GM19043 (cell line): ENCODE measurements at regions not wholly inside any gene's neighbourhood (a gene's known extent, or its start where the extent isn't known, plus 50 kb on each side); places are given as distances from the start of the nearest gene placed in this dataset.
A peak's percentile ranks its signal among the peaks of the same experiment; 100 is the strongest.

ENCODE experiments used
- ATAC-seq: cut with Tn5 transposase; IDR thresholded peaks from one replicate; pipeline ENCODE4 v1.9.1; 2021; ENCODE audit warnings: low read depth; ENCODE audit not compliant: unreplicated experiment

GRCh38 chr1:78790174-78790573 lies 140.5 kb downstream of the IFI44 start:
- no peak for ATAC-seq

- no peak for ATAC-seq
These were observed 143.1 kb downstream of the IFI44 start for GRCh38 chr1:78792756-78793155.

DNA sequence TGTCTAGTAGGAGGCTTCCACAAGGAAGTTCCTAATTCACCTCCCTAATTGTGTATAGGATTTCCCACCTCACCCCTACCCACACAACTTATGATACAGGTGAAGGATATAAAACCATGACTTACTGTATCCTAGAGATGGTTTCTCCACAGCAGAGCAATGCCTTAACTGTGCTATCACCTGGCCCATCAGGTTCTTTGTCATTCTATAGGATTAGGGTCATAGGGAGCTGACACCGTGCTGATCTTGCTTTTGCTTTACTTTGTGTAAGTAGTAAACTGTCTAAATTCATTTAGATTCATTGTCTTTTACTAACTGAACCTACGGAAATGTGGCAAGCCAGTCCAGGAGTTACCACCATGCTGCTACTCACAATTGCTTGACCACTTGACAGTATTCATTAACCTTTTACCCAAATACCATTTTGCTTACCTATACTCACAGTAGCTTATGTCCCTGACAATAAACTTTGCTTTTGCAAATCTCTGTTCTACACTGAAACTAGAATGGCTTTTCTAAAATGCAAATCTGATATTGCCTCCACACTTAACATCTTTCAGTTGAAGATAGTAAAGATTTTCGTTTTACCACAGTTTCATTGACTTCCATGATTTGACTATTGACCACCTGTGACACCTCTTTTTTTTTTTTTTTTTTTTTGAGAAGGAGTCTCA lies 147.6 kb downstream of the IFI44 start:
- peak; percentile 54 for ATAC-seq

DNA sequence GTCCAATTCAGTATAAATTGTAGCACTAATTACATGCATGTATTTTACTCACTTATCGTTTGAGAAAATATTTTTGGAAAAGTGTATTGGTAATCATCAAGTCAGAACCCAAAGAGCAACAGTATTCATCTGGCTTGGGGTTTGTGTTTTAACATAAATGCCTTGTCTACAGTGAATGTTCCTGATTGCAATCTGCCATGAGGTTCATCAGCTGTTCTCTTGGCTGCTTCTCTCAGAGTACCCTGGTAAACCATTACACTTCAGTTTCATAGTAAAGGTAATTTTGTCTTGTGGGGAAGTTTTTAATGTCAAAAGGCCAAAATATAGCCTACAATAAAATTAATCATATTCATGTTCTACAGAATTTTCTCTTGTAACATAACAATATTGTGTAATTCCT lies 150.3 kb downstream of the IFI44 start:
- ATAC-seq, result no peak

GRCh38 chr1:78814176-78814575 lies 164.5 kb downstream of the IFI44 start:
- ATAC-seq, result no peak

- ATAC-seq, result no peak
These were observed 175.9 kb downstream of the IFI44 start for GRCh38 chr1:78825561-78825960.

- no peak for ATAC-seq
These were observed 176.9 kb downstream of the ADGRL4 start for GRCh38 chr1:78829644-78830043.

- ATAC-seq, result no peak
These were observed 176.2 kb downstream of the ADGRL4 start for GRCh38 chr1:78830321-78830720.

- ATAC-seq, result no peak
These were observed 174.7 kb downstream of the ADGRL4 start for GRCh38 chr1:78831731-78832360.

- no peak for ATAC-seq
These were observed 173.0 kb downstream of the ADGRL4 start for GRCh38 chr1:78833491-78833890.

DNA sequence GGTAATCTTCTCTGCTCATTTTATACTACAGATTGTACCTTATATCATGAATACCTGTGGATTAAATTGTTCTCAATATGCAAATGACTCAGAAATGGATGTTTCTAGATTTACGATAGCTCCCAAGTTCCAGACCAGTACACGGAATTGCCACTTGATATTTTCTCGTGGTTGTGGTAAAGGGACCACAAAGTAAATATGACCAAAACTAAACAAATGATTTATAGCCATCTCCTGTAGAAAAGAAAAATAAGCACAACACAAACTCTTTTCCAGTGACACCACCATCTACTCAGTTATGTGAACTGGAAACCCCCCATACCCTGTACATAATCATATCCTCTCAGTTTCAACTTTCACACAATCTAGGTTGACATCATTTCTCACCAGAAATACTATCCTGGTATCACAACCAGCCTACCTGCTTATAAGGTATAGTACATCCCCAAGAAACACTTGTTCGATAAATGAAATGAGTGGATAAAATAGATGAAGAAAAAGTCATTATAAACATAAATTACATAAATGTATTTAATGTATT lies 172.3 kb downstream of the ADGRL4 start:
- ATAC-seq, result no peak

DNA sequence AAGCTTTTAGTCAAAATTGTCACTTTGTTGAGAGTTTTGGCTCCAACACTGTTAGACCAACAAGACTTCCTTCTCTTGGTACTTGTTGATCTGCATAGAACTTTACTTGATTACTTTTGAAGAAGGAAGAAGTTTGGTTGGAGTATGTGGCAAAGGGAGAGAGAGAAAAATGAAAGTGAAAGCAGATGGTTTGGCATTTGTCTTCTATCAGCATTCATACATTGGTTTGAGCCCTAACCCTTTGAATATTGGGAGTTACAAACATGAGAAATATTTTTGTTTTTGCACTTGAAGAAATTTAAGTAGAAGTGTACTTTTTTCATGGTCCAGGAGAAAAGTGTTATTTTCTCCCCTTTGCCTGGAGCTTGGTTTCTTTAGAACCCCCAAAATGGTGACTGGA lies 169.8 kb downstream of the ADGRL4 start:
- ATAC-seq, result no peak

GRCh38 chr1:78839704-78840277 lies 166.7 kb downstream of the ADGRL4 start:
- peak; percentile 47 for ATAC-seq
